ENCODE measurements at regions not wholly inside any gene's neighbourhood (a gene's known extent, or its start where the extent isn't known, plus 50 kb on each side); places are given as distances from the start of the nearest gene placed in this dataset.

GRCh38 chr13:89890806-89891205 is 1456.7 kb upstream of the MIR17HG start:
- no peak for ATAC-seq
- Histone ChIP-seq H3K4me3 (no peak overlapping the region), H3K27me3 (no peaks in the 10 kb centered on the region), H3K27ac (no peak overlapping the region), H3K36me3 (no peaks in the 10 kb centered on the region), H3K4me1 (no peaks in the 10 kb centered on the region), H3K9me3 (no peaks in the 10 kb centered on the region)
- no peak for TF ChIP-seq EP300 (IDR thresholded peaks at IDR 0.05)
- no peak for TF ChIP-seq POLR2AphosphoS5 (IDR thresholded peaks at IDR 0.05)
- TF ChIP-seq, protein P1, sequence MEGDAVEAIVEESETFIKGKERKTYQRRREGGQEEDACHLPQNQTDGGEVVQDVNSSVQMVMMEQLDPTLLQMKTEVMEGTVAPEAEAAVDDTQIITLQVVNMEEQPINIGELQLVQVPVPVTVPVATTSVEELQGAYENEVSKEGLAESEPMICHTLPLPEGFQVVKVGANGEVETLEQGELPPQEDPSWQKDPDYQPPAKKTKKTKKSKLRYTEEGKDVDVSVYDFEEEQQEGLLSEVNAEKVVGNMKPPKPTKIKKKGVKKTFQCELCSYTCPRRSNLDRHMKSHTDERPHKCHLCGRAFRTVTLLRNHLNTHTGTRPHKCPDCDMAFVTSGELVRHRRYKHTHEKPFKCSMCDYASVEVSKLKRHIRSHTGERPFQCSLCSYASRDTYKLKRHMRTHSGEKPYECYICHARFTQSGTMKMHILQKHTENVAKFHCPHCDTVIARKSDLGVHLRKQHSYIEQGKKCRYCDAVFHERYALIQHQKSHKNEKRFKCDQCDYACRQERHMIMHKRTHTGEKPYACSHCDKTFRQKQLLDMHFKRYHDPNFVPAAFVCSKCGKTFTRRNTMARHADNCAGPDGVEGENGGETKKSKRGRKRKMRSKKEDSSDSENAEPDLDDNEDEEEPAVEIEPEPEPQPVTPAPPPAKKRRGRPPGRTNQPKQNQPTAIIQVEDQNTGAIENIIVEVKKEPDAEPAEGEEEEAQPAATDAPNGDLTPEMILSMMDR (IDR thresholded peaks at IDR 0.05) = no peak
- no peak for TF ChIP-seq POLR2A (IDR thresholded peaks at IDR 0.05)

DNA sequence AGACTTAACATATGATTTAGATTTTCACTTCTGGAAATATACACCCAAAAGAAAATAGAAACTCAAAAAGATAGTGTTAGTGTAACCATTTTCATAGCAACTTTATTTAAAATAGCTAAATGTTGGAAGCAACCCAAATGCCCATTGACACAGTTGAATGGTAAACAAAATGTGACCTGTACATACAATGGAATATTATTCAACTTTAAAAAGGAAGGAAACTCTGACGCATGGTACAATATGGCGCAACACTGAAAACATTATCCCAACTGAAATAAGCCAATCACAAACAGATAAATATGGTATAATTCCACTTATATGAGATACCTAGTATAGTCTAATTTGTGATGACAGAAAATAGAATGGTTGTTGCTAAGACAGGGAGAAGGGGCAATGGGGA is 1456.1 kb upstream of the MIR17HG start:
- 33 to 69% methylated on average over 2 of the region's 2 CpGs for WGBS, 2 donors (ENCODE audit: low coverage in 1 of 2)
- no peaks in the 10 kb centered on the region for H3K4me1 ChIP-seq
- no peaks in the 10 kb centered on the region for H3K9me3 ChIP-seq
- no peaks in the 10 kb centered on the region for H3K36me3 ChIP-seq
- ATAC-seq = no peak
- TF ChIP-seq EP300 (IDR thresholded peaks at IDR 0.05) (no peak), POLR2AphosphoS5 (IDR thresholded peaks at IDR 0.05) (no peak), POLR2A (IDR thresholded peaks at IDR 0.05) (no peak)
- TF ChIP-seq, protein P1 (IDR thresholded peaks at IDR 0.05) = no peak
- no peaks in the 10 kb centered on the region for H3K27me3 ChIP-seq
- H3K4me3 ChIP-seq = no peak overlapping the region
- H3K27ac ChIP-seq = no peak overlapping the region

DNA sequence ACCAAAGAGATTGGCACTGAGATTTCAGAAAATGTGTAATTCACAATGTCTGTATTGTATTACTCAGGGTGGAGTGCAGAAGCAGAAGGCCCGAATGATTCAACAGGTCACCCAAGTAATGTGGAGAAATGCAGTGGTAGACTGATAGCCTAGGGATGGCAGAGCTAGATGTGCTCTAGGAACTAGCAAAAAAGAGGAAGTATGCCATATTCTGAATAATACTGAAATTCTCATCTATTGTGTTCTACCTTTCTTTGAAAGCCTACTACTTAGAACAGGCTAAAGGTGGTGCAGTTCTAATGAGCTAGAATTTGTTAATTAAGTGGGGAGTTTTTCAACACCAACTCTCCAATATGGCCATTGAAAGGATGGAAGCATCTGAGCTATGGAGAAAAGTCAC is 1449.8 kb upstream of the MIR17HG start:
- Histone ChIP-seq H3K27ac (no peak overlapping the region), H3K4me3 (no peak overlapping the region), H3K9me3 (peaks cover 0 to under 1% (median 0%) of the 10 kb centered on the region in 3 donors), H3K4me1 (no peaks in the 10 kb centered on the region), H3K27me3 (no peaks in the 10 kb centered on the region), H3K36me3 (no peaks in the 10 kb centered on the region)
- TF ChIP-seq POLR2A (IDR thresholded peaks at IDR 0.05) (no peak), EP300 (IDR thresholded peaks at IDR 0.05) (no peak), POLR2AphosphoS5 (IDR thresholded peaks at IDR 0.05) (no peak)
- TF ChIP-seq, protein P1 (IDR thresholded peaks at IDR 0.05) = no peak
- WGBS, 2 donors (ENCODE audit: low coverage in 1 of 2) = 94% methylated on average over 1 of the region's 1 CpG; no CpG with 5 or more reads in 1 of the 2 donors
- no peak for ATAC-seq

- no peak overlapping the region for H3K27ac ChIP-seq
- no peaks in the 10 kb centered on the region for H3K36me3 ChIP-seq
- H3K4me3 ChIP-seq = no peak overlapping the region
- peaks cover 0 to 11% (median 0%) of the 10 kb centered on the region in 3 donors for H3K9me3 ChIP-seq
- WGBS, 2 donors (ENCODE audit: low coverage in 1 of 2) = 83 to 87% methylated on average over 5 of the region's 5 CpGs
- no peak for ATAC-seq
- H3K27me3 ChIP-seq = no peaks in the 10 kb centered on the region
- H3K4me1 ChIP-seq = no peaks in the 10 kb centered on the region
- no peak for TF ChIP-seq EP300 (IDR thresholded peaks at IDR 0.05)
- no peak for TF ChIP-seq POLR2AphosphoS5 (IDR thresholded peaks at IDR 0.05)
- TF ChIP-seq POLR2A (IDR thresholded peaks at IDR 0.05) = no peak
- TF ChIP-seq, protein P1 (IDR thresholded peaks at IDR 0.05) = no peak
These were observed 1448.0 kb upstream of the MIR17HG start for GRCh38 chr13:89899302-89900103.

GRCh38 chr13:89900104-89900765 is 1447.3 kb upstream of the MIR17HG start:
- Histone ChIP-seq H3K27ac (no peak overlapping the region), H3K4me3 (no peak overlapping the region), H3K27me3 (no peaks in the 10 kb centered on the region), H3K4me1 (no peaks in the 10 kb centered on the region), H3K36me3 (no peaks in the 10 kb centered on the region), H3K9me3 (peaks cover 0 to 11% (median 0%) of the 10 kb centered on the region in 3 donors)
- WGBS, 2 donors (ENCODE audit: low coverage in 1 of 2) = 58 to 62% methylated on average over 5 of the region's 5 CpGs
- TF ChIP-seq POLR2AphosphoS5 (IDR thresholded peaks at IDR 0.05) = no peak
- no peak for ATAC-seq

Data from gastroesophageal sphincter (tissue), 4 donors.